H1 (cell line): ENCODE measurements at regions not wholly inside any gene's neighbourhood (a gene's known extent, or its start where the extent isn't known, plus 50 kb on each side); places are given as distances from the start of the nearest gene placed in this dataset.

ENCODE experiments used
- TF ChIP-seq, protein P1 (sequence below), 3 experiments: IDR thresholded peaks; 1 replicate in 2 of 3; 2 replicates in 1 of 3; pipeline versions ENCODE4 v1.5.1 to v1.6.1; 2011; ENCODE audit warnings: low read length in 3 of 3, mild to moderate bottlenecking in 3 of 3, inconsistent platforms in 2 of 3, low read depth in 1 of 3, moderate library complexity in 1 of 3; ENCODE audit not compliant: insufficient read depth in 1 of 3; ENCODE audit errors: control extremely low read depth in 1 of 3

DNA sequence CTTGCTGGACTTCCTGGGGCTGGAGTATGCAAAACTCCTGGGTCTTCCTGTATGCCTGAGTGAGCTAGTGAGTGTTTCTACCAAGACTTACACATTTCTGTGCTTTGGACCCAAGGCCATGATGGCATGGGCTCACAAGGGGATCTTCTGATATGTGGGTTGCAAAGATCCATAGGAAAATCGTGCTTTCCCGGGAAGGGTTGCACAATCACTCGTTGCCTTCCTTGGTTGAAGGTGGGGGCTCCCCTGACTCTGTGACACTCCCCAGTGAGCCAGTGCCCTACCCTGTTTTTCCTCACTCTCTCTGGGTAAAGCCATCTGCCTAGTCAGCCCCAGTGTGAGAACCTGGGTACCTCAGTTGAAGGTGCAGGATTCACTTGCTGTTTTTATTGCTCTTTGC, 114.0 kb upstream of the CCDC179 start (continued):
- TF ChIP-seq, protein P1, sequence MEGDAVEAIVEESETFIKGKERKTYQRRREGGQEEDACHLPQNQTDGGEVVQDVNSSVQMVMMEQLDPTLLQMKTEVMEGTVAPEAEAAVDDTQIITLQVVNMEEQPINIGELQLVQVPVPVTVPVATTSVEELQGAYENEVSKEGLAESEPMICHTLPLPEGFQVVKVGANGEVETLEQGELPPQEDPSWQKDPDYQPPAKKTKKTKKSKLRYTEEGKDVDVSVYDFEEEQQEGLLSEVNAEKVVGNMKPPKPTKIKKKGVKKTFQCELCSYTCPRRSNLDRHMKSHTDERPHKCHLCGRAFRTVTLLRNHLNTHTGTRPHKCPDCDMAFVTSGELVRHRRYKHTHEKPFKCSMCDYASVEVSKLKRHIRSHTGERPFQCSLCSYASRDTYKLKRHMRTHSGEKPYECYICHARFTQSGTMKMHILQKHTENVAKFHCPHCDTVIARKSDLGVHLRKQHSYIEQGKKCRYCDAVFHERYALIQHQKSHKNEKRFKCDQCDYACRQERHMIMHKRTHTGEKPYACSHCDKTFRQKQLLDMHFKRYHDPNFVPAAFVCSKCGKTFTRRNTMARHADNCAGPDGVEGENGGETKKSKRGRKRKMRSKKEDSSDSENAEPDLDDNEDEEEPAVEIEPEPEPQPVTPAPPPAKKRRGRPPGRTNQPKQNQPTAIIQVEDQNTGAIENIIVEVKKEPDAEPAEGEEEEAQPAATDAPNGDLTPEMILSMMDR (IDR thresholded peaks at IDR 0.05; ENCODE audit: control extremely low read depth in 1 of 3, insufficient read depth in 1 of 3, low read depth in 1 of 3, low read length in 3 of 3) = no peak
